Uterus (tissue), 2 donors: ENCODE measurements at regions not wholly inside any gene's neighbourhood (a gene's known extent, or its start where the extent isn't known, plus 50 kb on each side); places are given as distances from the start of the nearest gene placed in this dataset.

Experiments
- CTCF ChIP-seq, 4 experiments: fragments of 200-600 bp in 2 of 4; fragments of 450-650 bp in 2 of 4; sonication (generic) in 2 of 4; IDR thresholded peaks; one replicate each; pipeline ENCODE4 v1.5.1; 2016 to 2019; ENCODE audit warnings: antibody characterized with exemption in 4 of 4, mild to moderate bottlenecking in 2 of 4, moderate library complexity in 1 of 4
- POLR2A ChIP-seq, 2 donors: fragments of 450-650 bp; IDR thresholded peaks; one replicate each; pipeline ENCODE4 v1.6.1; 2016; ENCODE audit warnings: antibody characterized with exemption in 2 of 2, mild to moderate bottlenecking in 1 of 2, moderate library complexity in 1 of 2

GRCh38 chr11:56883371-56883987, 105.2 kb upstream of the OR5AK2 start:
- TF ChIP-seq CTCF (IDR thresholded peaks at IDR 0.05) (no peak), POLR2A (IDR thresholded peaks at IDR 0.05) (no peak)
